B cell (primary cell): ENCODE measurements at regions not wholly inside any gene's neighbourhood (a gene's known extent, or its start where the extent isn't known, plus 50 kb on each side); places are given as distances from the start of the nearest gene placed in this dataset.

Experiments
- ATAC-seq: fragments of 200-7000 bp; cut with Tn5 transposase; one replicate; pipeline ENCODE4 v1.10.0; 2021; ENCODE audit warnings: low read depth, mild to moderate bottlenecking, moderate number of reproducible peaks, moderate library complexity
- CTCF ChIA-PET: fragments of 350-600 bp; sonication (Branson Sonifier 250); formaldehyde crosslinking; loops from one replicate; lab custom pipeline; 2021; ENCODE audit warnings: antibody characterized with exemption, inconsistent platforms; lab: Charles Lee
- POLR2A ChIA-PET: fragments of 350-600 bp; sonication (Branson Sonifier 250); formaldehyde crosslinking; loops from one replicate; lab custom pipeline; 2021; ENCODE audit warnings: antibody characterized with exemption; lab: Charles Lee
- DNase-seq: peaks from one replicate; pipeline ENCODE4 v3.0.0; 2013
- H2AFZ ChIP-seq: 2 replicates; pipeline ENCODE4 v1.6.1; 2012; ENCODE audit warnings: mild to moderate bottlenecking, low read depth, low read length; ENCODE audit not compliant: insufficient read depth, poor library complexity, severe bottlenecking
- H3K27ac ChIP-seq, 2 donors: 1 replicate in 1 of 2; 2 replicates in 1 of 2; pipeline ENCODE4 v1.5.1; 2012 to 2013; ENCODE audit warnings: low read length in 2 of 2, mild to moderate bottlenecking in 2 of 2, moderate library complexity in 1 of 2
- H3K27me3 ChIP-seq, 4 experiments: fragments of 200-600 bp in 1 of 4; sonication (generic) in 1 of 4; replicated peaks in 1 of 4; 1 replicate in 2 of 4; 2 replicates in 2 of 4; pipeline versions ENCODE4 v1.6.1 to v1.7.0; 2013 to 2016; ENCODE audit warnings: low read length in 3 of 4, mild to moderate bottlenecking in 2 of 4, mixed read lengths in 1 of 4, moderate library complexity in 1 of 4; ENCODE audit not compliant: insufficient read depth in 4 of 4, control insufficient read depth in 3 of 4; ENCODE audit errors: control extremely low read depth in 1 of 4
- H3K36me3 ChIP-seq, 2 experiments: replicated peaks in 1 of 2; 1 replicate in 1 of 2; 2 replicates in 1 of 2; pipeline versions ENCODE4 v1.6.1 to v1.7.1; 2013; ENCODE audit warnings: low read length in 1 of 2; ENCODE audit not compliant: insufficient read depth in 2 of 2, control insufficient read depth in 1 of 2; ENCODE audit errors: control extremely low read depth in 1 of 2, extremely low read depth in 1 of 2
- H3K4me1 ChIP-seq, 2 donors: fragments of 200-600 bp in 1 of 2; sonication (generic) in 1 of 2; 1 replicate in 1 of 2; 2 replicates in 1 of 2; pipeline versions ENCODE4 v1.5.1 to v1.6.1; 2013 to 2017; ENCODE audit warnings: low read length in 2 of 2; ENCODE audit not compliant: control insufficient read depth in 2 of 2, insufficient read depth in 2 of 2
- H3K4me2 ChIP-seq: replicated peaks from 2 replicates; pipeline ENCODE3; 2012; ENCODE audit warnings: mild to moderate bottlenecking, low read depth, low read length; ENCODE audit not compliant: poor library complexity, severe bottlenecking
- H3K4me3 ChIP-seq, 5 experiments: fragments of 200-600 bp in 1 of 5; sonication (generic) in 1 of 5; 1 replicate in 3 of 5; 2 replicates in 2 of 5; pipeline versions ENCODE4 v1.5.1 to v1.7.0; 2011 to 2016; ENCODE audit warnings: low read length in 4 of 5, mild to moderate bottlenecking in 4 of 5, low read depth in 2 of 5, control low read depth in 1 of 5, moderate library complexity in 1 of 5; ENCODE audit not compliant: insufficient read depth in 1 of 5; ENCODE audit errors: control extremely low read depth in 1 of 5, extremely low read depth in 1 of 5
- H3K79me2 ChIP-seq: fragments of 200-600 bp; sonication (generic); one replicate; pipeline ENCODE4 v1.6.0; 2016; ENCODE audit warnings: low read length; ENCODE audit not compliant: control insufficient read depth, insufficient read depth
- H3K9ac ChIP-seq: fragments of 200-600 bp; sonication (generic); 2 replicates; pipeline ENCODE4 v1.6.1; 2017; ENCODE audit warnings: mild to moderate bottlenecking, low read length, moderate library complexity
- H3K9me3 ChIP-seq, 3 donors: one replicate each; pipeline versions ENCODE4 v1.6.1 to v1.7.1; 2013; ENCODE audit warnings: low read length in 2 of 3; ENCODE audit not compliant: control insufficient read depth in 2 of 3, insufficient read depth in 1 of 3; ENCODE audit errors: control extremely low read depth in 1 of 3
- H4K20me1 ChIP-seq: 2 replicates; pipeline ENCODE4 v1.6.0; 2012; ENCODE audit warnings: mild to moderate bottlenecking, low read length; ENCODE audit not compliant: insufficient read depth, control insufficient read depth, poor library complexity, severe bottlenecking
- H3K27ac Mint-ChIP-seq: one replicate; pipeline ENCODE4 v1.8.0; 2021; ENCODE audit warnings: mixed read lengths
- H3K27me3 Mint-ChIP-seq: one replicate; pipeline ENCODE4 v1.8.0; 2021; ENCODE audit warnings: mixed read lengths
- H3K4me1 Mint-ChIP-seq: one replicate; pipeline ENCODE4 v1.8.0; 2021; ENCODE audit warnings: mixed read lengths
- H3K4me3 Mint-ChIP-seq: one replicate; pipeline ENCODE4 v1.8.0; 2021; ENCODE audit warnings: mixed read lengths
- H3K9me3 Mint-ChIP-seq: one replicate; pipeline ENCODE4 v1.8.0; 2022; ENCODE audit warnings: mixed read lengths; ENCODE audit not compliant: insufficient read depth
- CTCF ChIP-seq: fragments of 200-600 bp; IDR thresholded peaks from one replicate; pipeline ENCODE4 v1.8.0; 2022; ENCODE audit warnings: antibody characterized with exemption, mild to moderate bottlenecking
- EZH2 ChIP-seq: IDR thresholded peaks from 2 replicates; pipeline ENCODE4 v1.6.1; 2012; ENCODE audit warnings: borderline replicate concordance, low read depth, mild to moderate bottlenecking, moderate library complexity, low read length; ENCODE audit not compliant: insufficient read depth, poor library complexity, severe bottlenecking
- WGBS: methylation state at CpG from one replicate; pipeline ENCODE4 v1.1.5; 2013; ENCODE audit warnings: missing lambda C conversion rate; ENCODE audit not compliant: insufficient coverage; 5-methylcytosine and 5-hydroxymethylcytosine counted together
- intact Hi-C: fragments of 100-400 bp; cut with micrococcal nuclease; formaldehyde crosslinking; loops from one replicate; pipeline ENCODE4 v1.10.0; 2022

GRCh38 chr6:163675611-163676010, 261.1 kb downstream of the QKI start:
- intact Hi-C loops, result no loop called here
- DNase-seq, result no peak
- peaks cover 18% of the 10 kb centered on the region for H3K4me1 Mint-ChIP-seq
- POLR2A ChIA-PET, result no interaction called here
- Histone ChIP-seq H3K4me1 (peaks cover 0 to 9% of the 10 kb centered on the region in 2 donors), H3K27ac (no peak overlapping the region), H3K4me3 (no peak overlapping the region), H3K9ac (no peak overlapping the region), H3K27me3 (no peaks in the 10 kb centered on the region), H3K4me2 (no peak overlapping the region), H3K79me2 (no peaks in the 10 kb centered on the region), H2AFZ (no peak overlapping the region), H3K9me3 (peaks cover 0 to 9% (median 0%) of the 10 kb centered on the region in 3 donors), H4K20me1 (no peaks in the 10 kb centered on the region), H3K36me3 (no peaks in the 10 kb centered on the region)
- CTCF ChIA-PET, result no interaction called here
- no peaks in the 10 kb centered on the region for H3K27me3 Mint-ChIP-seq
- H3K27ac Mint-ChIP-seq, result no peak overlapping the region
- no peak for TF ChIP-seq CTCF
- TF ChIP-seq EZH2, result no peak
- no peak overlapping the region for H3K4me3 Mint-ChIP-seq
- no peaks in the 10 kb centered on the region for H3K9me3 Mint-ChIP-seq
- no peak for ATAC-seq

- TF ChIP-seq CTCF (no peak), EZH2 (no peak)
- H3K9me3 ChIP-seq, result peaks cover 0 to 9% (median 0%) of the 10 kb centered on the region in 3 donors
- intact Hi-C loops, result no loop called here
- H3K79me2 ChIP-seq, result no peaks in the 10 kb centered on the region
- Mint-ChIP-seq H3K9me3 (no peaks in the 10 kb centered on the region), H3K4me3 (no peak overlapping the region), H3K27me3 (no peaks in the 10 kb centered on the region), H3K27ac (no peak overlapping the region), H3K4me1 (peaks cover 36% of the 10 kb centered on the region)
- H3K4me1 ChIP-seq, result peaks cover 24 to 37% of the 10 kb centered on the region in 2 donors
- WGBS, result 14% methylated on average over 1 of the region's 3 CpGs
- POLR2A ChIA-PET, result no interaction called here
- CTCF ChIA-PET, result interaction anchor here (1.6 kb wide), 1 partner anchor 30 kb away, joined by 3 read pairs; no protein-coding TSS in a partner anchor
- no peak overlapping the region for H3K27ac ChIP-seq
- no peaks in the 10 kb centered on the region for H3K36me3 ChIP-seq
- H3K9ac ChIP-seq, result no peak overlapping the region
- H2AFZ ChIP-seq, result no peak overlapping the region
- ATAC-seq, result no peak
- no peak for DNase-seq
- H4K20me1 ChIP-seq, result no peaks in the 10 kb centered on the region
- H3K27me3 ChIP-seq, result no peaks in the 10 kb centered on the region
- no peak overlapping the region for H3K4me2 ChIP-seq
- H3K4me3 ChIP-seq, result no peak overlapping the region
These were observed 258.2 kb downstream of the QKI start for GRCh38 chr6:163672710-163673109.
